K562 (cell line): ENCODE measurements at regions not wholly inside any gene's neighbourhood (a gene's known extent, or its start where the extent isn't known, plus 50 kb on each side); places are given as distances from the start of the nearest gene placed in this dataset.

Experiments
- CTCF ChIP-seq, 3 experiments: IDR thresholded peaks in 2 of 3; conservative IDR thresholded peaks in 1 of 3; 2 replicates each; pipeline ENCODE4 v1.5.1; 2011 to 2012; ENCODE audit warnings: low read length in 3 of 3, mild to moderate bottlenecking in 3 of 3, control low read depth in 2 of 3, improper control_type of control experiment in 1 of 3, inconsistent platforms in 1 of 3, low read depth in 1 of 3, mixed read lengths in 1 of 3, moderate library complexity in 1 of 3; ENCODE audit not compliant: insufficient read depth in 2 of 3
- E2F4 ChIP-seq: sonication (generic); formaldehyde crosslinking; IDR thresholded peaks from 2 replicates; pipeline ENCODE4 v1.8.0; 2022; ENCODE audit warnings: mild to moderate bottlenecking, low read depth, missing genetic modification reagents
- POLR2A ChIP-seq: fragments of 450-650 bp; conservative IDR thresholded peaks from 2 replicates; pipeline ENCODE4 v1.6.1; 2016
- POLR2AphosphoS2 ChIP-seq: IDR thresholded peaks from 2 replicates; pipeline ENCODE4 v1.6.1; 2012; ENCODE audit warnings: low read length, improper control_type of control experiment
- ZNF146 ChIP-seq: IDR thresholded peaks from one replicate; pipeline ENCODE4 v1.6.1; 2018; ENCODE audit warnings: missing compliant biosample characterization; ENCODE audit not compliant: unreplicated experiment
- ZNF24 ChIP-seq: fragments of 450-650 bp; IDR thresholded peaks from 2 replicates; pipeline ENCODE4 v1.6.1; 2016
- ZNF398 ChIP-seq: fragments of 250-450 bp; sonication (Bioruptor Pico); IDR thresholded peaks from 2 replicates; pipeline ENCODE4 v1.8.0; 2021; ENCODE audit warnings: moderate library complexity, mild to moderate bottlenecking, inconsistent platforms

- TF ChIP-seq E2F4 (CRISPR knock-in tag) = no peak
- TF ChIP-seq POLR2AphosphoS2 = no peak
- TF ChIP-seq ZNF24 = no peak
- TF ChIP-seq CTCF (IDR thresholded peaks at IDR 0.05 in 2 of 3, conservative IDR thresholded peaks at IDR 0.05 in 1 of 3; ENCODE audit: insufficient read depth in 2 of 3, low read depth in 1 of 3, low read length in 3 of 3) = no peak
- no peak for TF ChIP-seq ZNF146 (CRISPR knock-in tag)
- no peak for TF ChIP-seq ZNF398 (CRISPR knock-in tag)
- TF ChIP-seq POLR2A = no peak
These were observed 151.5 kb upstream of the CELF4 start for GRCh38 chr18:37717098-37717497.
